ENCODE measurements at regions not wholly inside any gene's neighbourhood (a gene's known extent, or its start where the extent isn't known, plus 50 kb on each side); places are given as distances from the start of the nearest gene placed in this dataset.

DNA sequence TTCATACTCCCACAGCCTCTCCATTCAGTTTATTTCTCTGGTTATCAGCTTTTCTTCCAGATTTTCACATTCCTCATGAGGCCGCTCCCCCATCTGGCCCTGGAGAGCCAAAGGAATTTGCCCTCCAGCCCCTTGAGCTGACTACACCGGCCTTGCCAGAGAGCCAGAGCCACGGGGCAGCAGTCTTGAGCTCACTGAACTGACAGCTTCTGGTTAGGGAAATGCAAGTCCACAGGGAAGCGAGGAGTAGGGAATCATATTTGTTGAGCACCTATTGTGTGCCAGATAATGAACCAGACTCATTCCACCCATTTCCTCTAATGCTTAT is 102.4 kb downstream of the ABCC12 start:
- H3K27ac ChIP-seq: no peak overlapping the region
- no peak for FAIRE-seq
- no peak for ATAC-seq
- WGBS, 2 donors: 33 to 56% methylated on average over 4 of the region's 4 CpGs
- no peaks in the 10 kb centered on the region for H3K36me3 ChIP-seq
- DNase-seq: no peak
- no peak overlapping the region for H3K4me3 ChIP-seq
- H3K9me3 ChIP-seq: no peaks in the 10 kb centered on the region
- TF ChIP-seq, protein P1, sequence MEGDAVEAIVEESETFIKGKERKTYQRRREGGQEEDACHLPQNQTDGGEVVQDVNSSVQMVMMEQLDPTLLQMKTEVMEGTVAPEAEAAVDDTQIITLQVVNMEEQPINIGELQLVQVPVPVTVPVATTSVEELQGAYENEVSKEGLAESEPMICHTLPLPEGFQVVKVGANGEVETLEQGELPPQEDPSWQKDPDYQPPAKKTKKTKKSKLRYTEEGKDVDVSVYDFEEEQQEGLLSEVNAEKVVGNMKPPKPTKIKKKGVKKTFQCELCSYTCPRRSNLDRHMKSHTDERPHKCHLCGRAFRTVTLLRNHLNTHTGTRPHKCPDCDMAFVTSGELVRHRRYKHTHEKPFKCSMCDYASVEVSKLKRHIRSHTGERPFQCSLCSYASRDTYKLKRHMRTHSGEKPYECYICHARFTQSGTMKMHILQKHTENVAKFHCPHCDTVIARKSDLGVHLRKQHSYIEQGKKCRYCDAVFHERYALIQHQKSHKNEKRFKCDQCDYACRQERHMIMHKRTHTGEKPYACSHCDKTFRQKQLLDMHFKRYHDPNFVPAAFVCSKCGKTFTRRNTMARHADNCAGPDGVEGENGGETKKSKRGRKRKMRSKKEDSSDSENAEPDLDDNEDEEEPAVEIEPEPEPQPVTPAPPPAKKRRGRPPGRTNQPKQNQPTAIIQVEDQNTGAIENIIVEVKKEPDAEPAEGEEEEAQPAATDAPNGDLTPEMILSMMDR (IDR thresholded peaks at IDR 0.05): no peak
- no peaks in the 10 kb centered on the region for H3K27me3 ChIP-seq
- H3K4me1 ChIP-seq: no peaks in the 10 kb centered on the region
- intact Hi-C loops (cut with DNase I): loop anchor here in 1 of 3 donors (5.0 kb wide), 1 partner anchor 911 kb away; the partner anchor contains the start of gene NETO2

DNA sequence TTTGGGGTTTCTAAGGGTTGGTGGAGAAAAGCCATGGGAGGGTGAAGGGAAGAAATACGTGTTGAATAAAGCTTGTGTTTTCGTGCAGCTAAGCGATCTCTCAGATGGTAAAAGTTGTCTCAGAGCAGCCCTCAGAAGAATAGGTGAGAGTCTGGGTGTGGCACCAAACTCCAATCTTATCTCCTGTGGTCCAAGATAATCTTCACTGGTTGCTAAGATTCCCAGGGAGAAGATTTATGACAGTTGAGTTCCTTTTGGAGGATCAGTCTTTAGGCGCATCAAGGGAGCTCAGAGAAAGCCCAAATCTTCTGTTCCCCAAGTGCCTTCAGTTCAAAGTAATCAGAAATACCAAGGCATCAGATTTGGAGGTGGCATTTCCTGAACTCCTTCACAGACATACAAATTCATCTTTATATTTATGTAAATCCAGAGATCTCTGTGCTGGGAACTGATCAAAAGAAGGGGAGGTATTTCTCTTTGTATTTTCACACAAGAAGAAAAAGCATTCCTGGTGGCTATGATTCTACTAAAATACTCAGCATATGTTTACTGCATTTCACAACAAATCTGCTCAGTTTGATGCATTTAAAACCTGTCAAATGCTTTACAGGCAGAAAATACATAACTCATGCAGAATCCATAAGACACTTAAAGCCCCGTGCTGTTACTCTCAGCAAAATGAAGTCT is 102.9 kb downstream of the ABCC12 start:
- DNase-seq (no peak), FAIRE-seq (no peak), ATAC-seq (no peak)
- TF ChIP-seq, protein P1 (IDR thresholded peaks at IDR 0.05): no peak
- WGBS, 2 donors: 70 to 73% methylated on average over 5 of the region's 5 CpGs
- Histone ChIP-seq H3K27ac (no peak overlapping the region), H3K9me3 (no peaks in the 10 kb centered on the region), H3K27me3 (no peaks in the 10 kb centered on the region), H3K4me3 (no peak overlapping the region), H3K36me3 (no peaks in the 10 kb centered on the region), H3K4me1 (no peaks in the 10 kb centered on the region)
- intact Hi-C loops (cut with DNase I): loop anchor here in 1 of 3 donors (5.0 kb wide), 1 partner anchor 911 kb away; the partner anchor contains the start of gene NETO2

DNA sequence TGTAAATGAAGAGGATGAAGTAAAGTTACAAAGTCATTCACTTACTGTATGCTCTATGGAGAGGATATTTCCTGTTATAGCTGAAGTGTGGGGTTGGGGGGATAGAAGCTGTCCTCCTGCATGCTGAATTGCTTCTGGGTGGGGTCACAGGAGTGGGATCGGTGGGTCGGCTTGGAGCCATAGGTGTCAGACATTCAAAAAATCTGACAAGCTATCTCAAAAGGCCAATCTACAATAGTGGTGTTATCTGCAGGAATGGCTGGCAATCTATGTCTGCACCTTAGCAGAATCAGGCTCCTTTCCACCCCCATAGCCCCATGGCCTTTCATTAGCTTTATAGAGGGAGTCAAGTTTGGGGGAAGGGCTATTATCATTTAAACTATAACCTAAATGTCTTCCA is 104.9 kb downstream of the ABCC12 start:
- H3K36me3 ChIP-seq: no peaks in the 10 kb centered on the region
- H3K9me3 ChIP-seq: no peaks in the 10 kb centered on the region
- 67 to 90% methylated on average over 2 of the region's 2 CpGs for WGBS, 2 donors
- H3K4me1 ChIP-seq: no peaks in the 10 kb centered on the region
- H3K27me3 ChIP-seq: no peaks in the 10 kb centered on the region
- intact Hi-C loops (cut with DNase I): loop anchor here in 1 of 3 donors (5.0 kb wide), 1 partner anchor 909 kb away; the partner anchor contains the start of gene NETO2
- TF ChIP-seq, protein P1 (IDR thresholded peaks at IDR 0.05): no peak
- H3K27ac ChIP-seq: no peak overlapping the region
- DNase-seq: no peak
- ATAC-seq: no peak
- no peak for FAIRE-seq
- no peak overlapping the region for H3K4me3 ChIP-seq

DNA sequence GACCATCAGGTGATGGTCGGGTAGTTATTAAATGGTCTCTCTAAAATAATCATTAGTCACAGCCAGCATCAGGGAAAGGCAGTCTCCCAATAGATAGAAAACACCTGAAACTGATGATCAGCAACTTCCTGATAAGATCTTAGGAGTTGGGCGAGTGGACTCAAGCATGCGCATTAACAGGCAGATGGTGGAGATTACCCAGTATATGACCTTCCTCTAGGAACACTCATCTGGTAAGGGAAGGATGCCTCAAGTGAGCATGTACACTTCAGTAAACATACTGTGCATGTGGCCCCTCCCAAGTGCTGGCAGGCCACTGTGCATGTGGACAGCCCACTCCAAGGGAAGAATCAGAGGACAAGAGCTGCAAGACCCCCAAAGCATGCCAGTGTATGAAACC is 105.9 kb downstream of the ABCC12 start:
- no peaks in the 10 kb centered on the region for H3K4me1 ChIP-seq
- no peaks in the 10 kb centered on the region for H3K36me3 ChIP-seq
- 53 to 56% methylated on average over 3 of the region's 3 CpGs for WGBS, 2 donors
- FAIRE-seq (no peak), DNase-seq (no peak), ATAC-seq (no peak)
- intact Hi-C loops (cut with DNase I): loop anchor here in 1 of 3 donors (5.0 kb wide), 1 partner anchor 908 kb away; the partner anchor contains the start of gene NETO2
- H3K27ac ChIP-seq: no peak overlapping the region
- no peaks in the 10 kb centered on the region for H3K9me3 ChIP-seq
- H3K4me3 ChIP-seq: no peak overlapping the region
- no peaks in the 10 kb centered on the region for H3K27me3 ChIP-seq
- TF ChIP-seq, protein P1 (IDR thresholded peaks at IDR 0.05): no peak

DNA sequence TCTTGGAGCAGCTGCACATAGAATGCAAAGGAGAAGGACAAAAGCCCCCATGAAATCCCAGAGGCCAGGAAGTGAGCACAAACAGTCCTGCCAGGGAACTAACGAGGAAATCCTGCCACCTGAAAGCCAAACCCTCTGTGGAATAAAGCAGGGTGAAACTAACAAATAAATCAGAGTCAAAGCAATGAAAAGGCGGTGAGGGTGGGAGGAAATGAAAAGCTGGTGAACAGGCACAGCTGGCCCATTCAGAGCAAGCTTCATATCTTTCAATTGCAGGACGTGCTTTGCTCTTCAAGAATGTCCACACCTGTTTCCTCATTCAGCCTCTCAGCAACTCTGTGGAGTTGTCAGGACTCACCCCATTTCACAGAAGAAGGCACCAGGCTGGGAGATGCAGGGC is 108.1 kb downstream of the ABCC12 start:
- Histone ChIP-seq H3K27me3 (no peaks in the 10 kb centered on the region), H3K36me3 (no peaks in the 10 kb centered on the region), H3K4me3 (no peak overlapping the region), H3K27ac (no peak overlapping the region), H3K4me1 (no peaks in the 10 kb centered on the region), H3K9me3 (no peaks in the 10 kb centered on the region)
- DNase-seq: no peak
- ATAC-seq: no peak
- TF ChIP-seq, protein P1 (IDR thresholded peaks at IDR 0.05): no peak
- 39 to 43% methylated on average over 3 of the region's 3 CpGs for WGBS, 2 donors
- no peak for FAIRE-seq
- intact Hi-C loops (cut with DNase I): no loop called here

Measured in pancreas (tissue), 10 donors.